ENCODE measurements at regions not wholly inside any gene's neighbourhood (a gene's known extent, or its start where the extent isn't known, plus 50 kb on each side); places are given as distances from the start of the nearest gene placed in this dataset.

DNA sequence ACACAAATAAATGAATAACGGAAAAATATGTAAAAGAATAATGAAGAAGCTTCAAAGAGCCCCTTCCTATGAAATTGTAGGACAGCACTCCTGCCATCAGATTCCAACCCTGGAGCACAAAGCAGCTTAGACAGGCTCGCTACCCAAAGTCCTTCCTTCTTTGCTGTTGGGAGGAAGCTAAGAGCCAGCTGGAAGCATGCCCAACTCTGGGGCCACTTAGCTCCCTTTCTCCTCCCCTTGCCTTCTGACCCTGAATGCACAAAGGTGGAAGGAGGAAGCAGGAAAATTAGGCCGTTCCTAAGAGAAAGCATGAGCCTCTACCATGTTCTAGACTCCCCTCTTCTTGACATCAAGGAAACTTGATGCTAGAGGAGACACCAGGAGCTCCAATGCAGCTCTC lies 700.8 kb downstream of the RNF144A start:
- no peak for TF ChIP-seq POLR2A (IDR thresholded peaks at IDR 0.05)
- TF ChIP-seq, protein P1, sequence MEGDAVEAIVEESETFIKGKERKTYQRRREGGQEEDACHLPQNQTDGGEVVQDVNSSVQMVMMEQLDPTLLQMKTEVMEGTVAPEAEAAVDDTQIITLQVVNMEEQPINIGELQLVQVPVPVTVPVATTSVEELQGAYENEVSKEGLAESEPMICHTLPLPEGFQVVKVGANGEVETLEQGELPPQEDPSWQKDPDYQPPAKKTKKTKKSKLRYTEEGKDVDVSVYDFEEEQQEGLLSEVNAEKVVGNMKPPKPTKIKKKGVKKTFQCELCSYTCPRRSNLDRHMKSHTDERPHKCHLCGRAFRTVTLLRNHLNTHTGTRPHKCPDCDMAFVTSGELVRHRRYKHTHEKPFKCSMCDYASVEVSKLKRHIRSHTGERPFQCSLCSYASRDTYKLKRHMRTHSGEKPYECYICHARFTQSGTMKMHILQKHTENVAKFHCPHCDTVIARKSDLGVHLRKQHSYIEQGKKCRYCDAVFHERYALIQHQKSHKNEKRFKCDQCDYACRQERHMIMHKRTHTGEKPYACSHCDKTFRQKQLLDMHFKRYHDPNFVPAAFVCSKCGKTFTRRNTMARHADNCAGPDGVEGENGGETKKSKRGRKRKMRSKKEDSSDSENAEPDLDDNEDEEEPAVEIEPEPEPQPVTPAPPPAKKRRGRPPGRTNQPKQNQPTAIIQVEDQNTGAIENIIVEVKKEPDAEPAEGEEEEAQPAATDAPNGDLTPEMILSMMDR (IDR thresholded peaks at IDR 0.05): no peak

All from adrenal gland (tissue), 5 donors.